Natural killer cell (primary cell): ENCODE measurements at regions not wholly inside any gene's neighbourhood (a gene's known extent, or its start where the extent isn't known, plus 50 kb on each side); places are given as distances from the start of the nearest gene placed in this dataset.
"Not testable (repeated sequence)": the region's sequence is repeated elsewhere in the genome, so short reads cannot be mapped to it uniquely, and the experiment has no call there.

ENCODE experiments used
- ATAC-seq, 3 donors: fragments of 150-1000 bp in 2 of 3; fragments of 200-7000 bp in 1 of 3; cut with Tn5 transposase; 1 replicate in 1 of 3; 2 replicates in 2 of 3; pipeline ENCODE4 v1.10.0; 2021; ENCODE audit warnings: mild to moderate bottlenecking in 2 of 3, moderate library complexity in 2 of 3
- DNase-seq, 2 donors: peaks; one replicate each; pipeline versions ENCODE4 v3.0.0 to v3.0.0-alpha.2; 2013 to 2021; ENCODE audit warnings: mixed read lengths in 1 of 2
- H3K27ac ChIP-seq: one replicate; pipeline ENCODE4 v1.5.1; 2013; ENCODE audit warnings: mild to moderate bottlenecking, low read length
- H3K27me3 ChIP-seq: one replicate; pipeline ENCODE4 v1.6.1; 2013; ENCODE audit warnings: low read length; ENCODE audit not compliant: control insufficient read depth, insufficient read depth
- H3K36me3 ChIP-seq: one replicate; pipeline ENCODE4 v1.6.1; 2013; ENCODE audit warnings: low read length; ENCODE audit not compliant: control insufficient read depth, insufficient read depth
- H3K4me1 ChIP-seq: one replicate; pipeline ENCODE4 v1.6.1; 2013; ENCODE audit warnings: low read length; ENCODE audit not compliant: control insufficient read depth, insufficient read depth
- H3K4me3 ChIP-seq: one replicate; pipeline ENCODE4 v1.5.1; 2013; ENCODE audit warnings: low read length
- H3K9me3 ChIP-seq: one replicate; pipeline ENCODE4 v1.6.1; 2013; ENCODE audit warnings: low read length; ENCODE audit not compliant: control insufficient read depth, insufficient read depth
- H3K27ac Mint-ChIP-seq, 2 donors: one replicate each; pipeline ENCODE4 v1.8.0; 2022; ENCODE audit warnings: mild to moderate bottlenecking in 2 of 2, mixed read lengths in 2 of 2, moderate library complexity in 1 of 2
- H3K27me3 Mint-ChIP-seq, 2 donors: one replicate each; pipeline ENCODE4 v1.8.0; 2022; ENCODE audit warnings: low read depth in 2 of 2, mixed read lengths in 2 of 2
- H3K36me3 Mint-ChIP-seq: one replicate; pipeline ENCODE4 v1.8.0; 2022; ENCODE audit warnings: mixed read lengths
- H3K4me1 Mint-ChIP-seq, 2 donors: one replicate each; pipeline ENCODE4 v1.8.0; 2022; ENCODE audit warnings: mixed read lengths in 2 of 2
- H3K4me3 Mint-ChIP-seq: one replicate; pipeline ENCODE4 v1.8.0; 2022; ENCODE audit warnings: mild to moderate bottlenecking, moderate library complexity, mixed read lengths
- H3K9me3 Mint-ChIP-seq, 2 donors: one replicate each; pipeline ENCODE4 v1.8.0; 2022; ENCODE audit warnings: mixed read lengths in 2 of 2
- WGBS: methylation state at CpG from one replicate; pipeline ENCODE4 v1.1.7; 2013; ENCODE audit warnings: missing lambda C conversion rate; ENCODE audit not compliant: insufficient coverage; 5-methylcytosine and 5-hydroxymethylcytosine counted together
- intact Hi-C: fragments of 100-400 bp; cut with micrococcal nuclease; formaldehyde crosslinking; loops from one replicate; pipeline ENCODE4 v1.14.2; 2022
- TF ChIP-seq, protein P1 (sequence below): fragments of 200-600 bp; IDR thresholded peaks from one replicate; pipeline ENCODE4 v1.8.0; 2022; ENCODE audit warnings: antibody characterized with exemption

DNA sequence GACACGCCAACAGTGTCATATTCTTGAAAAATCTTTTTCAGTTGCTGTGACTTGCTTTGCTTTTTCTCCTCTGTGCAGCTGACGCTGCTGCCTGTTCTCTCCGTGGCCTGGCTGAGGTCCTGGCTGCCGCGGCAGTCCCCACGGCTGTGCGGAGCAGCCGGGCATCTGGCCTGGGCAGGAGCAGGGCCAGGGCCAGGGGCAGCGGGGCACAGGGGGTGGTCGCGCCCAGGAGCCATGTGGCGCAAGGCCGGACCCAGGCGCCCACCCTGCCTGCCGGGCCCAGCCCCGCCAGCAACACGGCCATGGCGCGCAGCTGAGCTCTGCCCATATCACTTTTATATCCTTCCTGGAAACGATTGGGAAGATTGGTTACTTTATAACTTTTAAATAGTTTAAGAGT is 109.4 kb upstream of the ACBD5 start:
- peaks cover 0 to 9% of the 10 kb centered on the region in 2 donors for H3K4me1 Mint-ChIP-seq
- TF ChIP-seq, protein P1, sequence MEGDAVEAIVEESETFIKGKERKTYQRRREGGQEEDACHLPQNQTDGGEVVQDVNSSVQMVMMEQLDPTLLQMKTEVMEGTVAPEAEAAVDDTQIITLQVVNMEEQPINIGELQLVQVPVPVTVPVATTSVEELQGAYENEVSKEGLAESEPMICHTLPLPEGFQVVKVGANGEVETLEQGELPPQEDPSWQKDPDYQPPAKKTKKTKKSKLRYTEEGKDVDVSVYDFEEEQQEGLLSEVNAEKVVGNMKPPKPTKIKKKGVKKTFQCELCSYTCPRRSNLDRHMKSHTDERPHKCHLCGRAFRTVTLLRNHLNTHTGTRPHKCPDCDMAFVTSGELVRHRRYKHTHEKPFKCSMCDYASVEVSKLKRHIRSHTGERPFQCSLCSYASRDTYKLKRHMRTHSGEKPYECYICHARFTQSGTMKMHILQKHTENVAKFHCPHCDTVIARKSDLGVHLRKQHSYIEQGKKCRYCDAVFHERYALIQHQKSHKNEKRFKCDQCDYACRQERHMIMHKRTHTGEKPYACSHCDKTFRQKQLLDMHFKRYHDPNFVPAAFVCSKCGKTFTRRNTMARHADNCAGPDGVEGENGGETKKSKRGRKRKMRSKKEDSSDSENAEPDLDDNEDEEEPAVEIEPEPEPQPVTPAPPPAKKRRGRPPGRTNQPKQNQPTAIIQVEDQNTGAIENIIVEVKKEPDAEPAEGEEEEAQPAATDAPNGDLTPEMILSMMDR, result no peak
- Histone ChIP-seq H3K4me1 (no peaks in the 10 kb centered on the region), H3K9me3 (no peaks in the 10 kb centered on the region), H3K27ac (no peak overlapping the region), H3K4me3 (no peak overlapping the region), H3K36me3 (no peaks in the 10 kb centered on the region), H3K27me3 (no peaks in the 10 kb centered on the region)
- H3K4me3 Mint-ChIP-seq, result no peak overlapping the region
- WGBS, result 96% methylated on average over 17 of the region's 20 CpGs
- H3K27me3 Mint-ChIP-seq, result peaks cover 24 to 32% of the 10 kb centered on the region in 2 donors
- intact Hi-C loops, result no loop called here
- no peaks in the 10 kb centered on the region for H3K36me3 Mint-ChIP-seq
- DNase-seq (no peak), ATAC-seq (no peak)
- H3K9me3 Mint-ChIP-seq, result no peaks in the 10 kb centered on the region
- H3K27ac Mint-ChIP-seq, result no peak overlapping the region

DNA sequence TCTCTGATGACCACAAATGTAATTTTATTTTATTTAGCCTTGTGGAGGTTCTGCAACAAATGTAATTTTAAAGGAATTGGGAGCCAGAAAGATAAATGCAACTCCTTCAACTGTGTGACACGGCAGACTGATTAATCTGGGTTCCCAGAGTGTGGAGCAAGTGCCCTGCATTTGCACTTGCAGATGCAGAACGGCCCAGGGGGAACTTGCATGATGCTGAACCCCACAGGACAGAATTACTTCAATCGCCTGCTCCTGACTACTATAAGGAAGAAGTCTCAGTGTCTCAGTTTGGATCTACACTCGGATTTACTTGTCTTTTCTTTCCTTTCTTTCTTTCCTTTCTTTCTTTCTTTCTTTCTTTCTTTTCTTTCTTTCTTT is 107.2 kb upstream of the ACBD5 start:
- WGBS, result 81% methylated on average over 4 of the region's 4 CpGs
- H3K4me1 ChIP-seq, DNase-seq, H3K36me3 ChIP-seq, H3K27ac Mint-ChIP-seq, H3K4me1 Mint-ChIP-seq, H3K27ac ChIP-seq, ATAC-seq, intact Hi-C loops, H3K4me3 Mint-ChIP-seq, H3K9me3 Mint-ChIP-seq, H3K36me3 Mint-ChIP-seq, H3K4me3 ChIP-seq, H3K9me3 ChIP-seq, H3K27me3 ChIP-seq: not testable (repeated sequence)
- peaks cover 28 to 42% of the 10 kb centered on the region in 2 donors for H3K27me3 Mint-ChIP-seq

DNA sequence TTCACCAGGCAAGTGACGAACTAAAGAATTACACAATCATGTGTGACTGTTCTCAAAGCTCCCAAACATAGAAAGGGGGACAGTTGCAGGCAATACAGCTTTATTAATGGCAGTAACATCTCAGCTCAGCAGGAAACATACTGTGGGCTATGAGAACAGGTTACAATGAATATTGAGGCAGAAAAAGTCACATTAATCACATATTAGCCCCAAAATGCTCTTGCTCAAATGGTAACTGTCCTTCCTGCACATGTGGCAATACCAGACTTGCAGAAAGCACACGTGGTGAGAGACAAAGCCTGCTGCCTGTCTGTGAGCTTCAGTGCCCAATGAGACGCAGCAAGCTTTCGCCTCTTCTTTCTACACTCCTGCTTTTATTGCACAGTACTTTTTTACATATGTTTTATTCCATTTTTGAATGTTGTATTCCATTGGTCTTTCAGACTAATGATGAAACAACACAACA is 104.9 kb upstream of the ACBD5 start:
- Mint-ChIP-seq H3K36me3 (no peaks in the 10 kb centered on the region), H3K27ac (no peak overlapping the region), H3K27me3 (peaks cover 22 to 31% of the 10 kb centered on the region in 2 donors), H3K4me1 (no peaks in the 10 kb centered on the region), H3K9me3 (no peaks in the 10 kb centered on the region), H3K4me3 (no peak overlapping the region)
- H3K9me3 ChIP-seq, result no peaks in the 10 kb centered on the region
- H3K27me3 ChIP-seq, result peaks cover 2% of the 10 kb centered on the region
- H3K27ac ChIP-seq, result no peak overlapping the region
- no peaks in the 10 kb centered on the region for H3K4me1 ChIP-seq
- ATAC-seq, result no peak
- 55% methylated on average over 4 of the region's 4 CpGs for WGBS
- DNase-seq, result no peak
- H3K36me3 ChIP-seq, result no peaks in the 10 kb centered on the region
- no peak overlapping the region for H3K4me3 ChIP-seq
- TF ChIP-seq, protein P1, result no peak
- intact Hi-C loops, result no loop called here

DNA sequence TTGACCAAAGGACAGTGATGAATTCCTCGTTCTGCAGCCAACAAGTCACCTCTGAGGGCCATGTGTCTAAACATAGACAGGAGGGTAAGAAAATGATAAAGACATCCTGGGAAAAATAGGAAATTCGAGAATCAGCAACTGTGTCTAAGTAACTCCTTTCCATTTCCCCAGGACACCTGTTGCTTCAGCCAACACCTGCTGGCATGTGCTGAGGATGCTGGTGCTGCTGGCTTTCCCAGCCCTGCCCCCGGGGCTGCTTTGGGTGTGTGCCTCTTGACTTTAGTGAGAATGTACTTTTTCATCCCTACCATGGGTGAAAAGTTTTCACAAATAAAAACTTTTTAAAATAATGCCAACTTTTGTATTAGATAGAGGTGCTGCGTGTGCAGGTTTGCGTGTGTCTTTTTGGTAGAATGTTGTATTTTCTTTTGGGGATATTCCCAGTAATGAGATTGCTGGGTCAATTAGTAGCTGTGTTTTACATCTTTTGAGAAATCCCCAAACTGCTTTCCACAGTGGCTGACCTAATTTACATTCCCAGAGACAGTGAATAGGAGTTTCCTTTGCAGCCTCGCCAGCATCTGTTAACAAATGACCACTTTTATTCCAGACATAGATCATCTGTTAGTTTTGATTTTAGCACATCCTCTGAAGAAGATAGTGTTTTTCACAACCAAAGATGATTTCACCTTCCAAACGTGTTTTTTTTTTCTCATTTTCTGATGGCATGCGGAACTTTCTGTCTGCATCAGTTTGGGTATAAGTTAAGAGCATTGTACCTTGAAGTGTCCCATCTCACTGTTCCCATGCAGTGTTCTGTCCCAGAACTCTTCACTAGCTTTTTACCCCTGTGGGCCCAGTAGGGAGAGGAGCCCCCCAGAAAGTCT is 104.2 kb upstream of the ACBD5 start:
- Mint-ChIP-seq H3K36me3 (no peaks in the 10 kb centered on the region), H3K4me1 (no peaks in the 10 kb centered on the region), H3K27me3 (peaks cover 21 to 30% of the 10 kb centered on the region in 2 donors), H3K27ac (no peak overlapping the region), H3K9me3 (no peaks in the 10 kb centered on the region), H3K4me3 (no peak overlapping the region)
- DNase-seq, result no peak
- 59% methylated on average over 6 of the region's 8 CpGs for WGBS
- no peaks in the 10 kb centered on the region for H3K9me3 ChIP-seq
- no peak overlapping the region for H3K4me3 ChIP-seq
- intact Hi-C loops, result no loop called here
- peaks cover 2% of the 10 kb centered on the region for H3K27me3 ChIP-seq
- TF ChIP-seq, protein P1, result no peak
- H3K27ac ChIP-seq, result no peak overlapping the region
- H3K4me1 ChIP-seq, result no peaks in the 10 kb centered on the region
- no peaks in the 10 kb centered on the region for H3K36me3 ChIP-seq
- no peak for ATAC-seq
